NB4 (cell line): ENCODE measurements at regions not wholly inside any gene's neighbourhood (a gene's known extent, or its start where the extent isn't known, plus 50 kb on each side); places are given as distances from the start of the nearest gene placed in this dataset.

Experiments
- CTCF ChIP-seq: IDR thresholded peaks from one replicate; pipeline ENCODE4 v1.5.1; 2012; ENCODE audit warnings: low read depth, low read length
- MAX ChIP-seq: IDR thresholded peaks from 2 replicates; pipeline ENCODE4 v1.6.1; 2011; ENCODE audit warnings: low read depth, low read length
- MYC ChIP-seq: IDR thresholded peaks from 2 replicates; pipeline ENCODE4 v1.6.1; 2011; ENCODE audit warnings: low read depth, low read length
- POLR2A ChIP-seq: IDR thresholded peaks from 2 replicates; pipeline ENCODE4 v1.6.1; 2011; ENCODE audit warnings: mild to moderate bottlenecking; ENCODE audit not compliant: insufficient read length; ENCODE audit errors: extremely low read depth

- no peak for TF ChIP-seq CTCF
- no peak for TF ChIP-seq MAX
- no peak for TF ChIP-seq MYC
- no peak for TF ChIP-seq POLR2A
Observed at GRCh38 chr5:135694012-135694411, 115.2 kb upstream of the CXCL14 start.
